SK-N-SH treated with all-trans-retinoic acid at 6 μM for 48 hours (cell line): ENCODE measurements at regions not wholly inside any gene's neighbourhood (a gene's known extent, or its start where the extent isn't known, plus 50 kb on each side); places are given as distances from the start of the nearest gene placed in this dataset.
"Not testable (repeated sequence)": the region's sequence is repeated elsewhere in the genome, so short reads cannot be mapped to it uniquely, and the experiment has no call there.

Source experiments
- TCF4 ChIP-seq: fragments of 250-450 bp; sonication (Bioruptor Pico); IDR thresholded peaks from 2 replicates; pipeline ENCODE4 v1.8.0; 2021; ENCODE audit warnings: mild to moderate bottlenecking, moderate library complexity, borderline replicate concordance
- TF ChIP-seq, protein P1 (sequence below): fragments of 250-450 bp; sonication (Bioruptor Pico); IDR thresholded peaks from 2 replicates; pipeline ENCODE4 v1.8.0; 2020; ENCODE audit warnings: mild to moderate bottlenecking, moderate library complexity, borderline replicate concordance

DNA sequence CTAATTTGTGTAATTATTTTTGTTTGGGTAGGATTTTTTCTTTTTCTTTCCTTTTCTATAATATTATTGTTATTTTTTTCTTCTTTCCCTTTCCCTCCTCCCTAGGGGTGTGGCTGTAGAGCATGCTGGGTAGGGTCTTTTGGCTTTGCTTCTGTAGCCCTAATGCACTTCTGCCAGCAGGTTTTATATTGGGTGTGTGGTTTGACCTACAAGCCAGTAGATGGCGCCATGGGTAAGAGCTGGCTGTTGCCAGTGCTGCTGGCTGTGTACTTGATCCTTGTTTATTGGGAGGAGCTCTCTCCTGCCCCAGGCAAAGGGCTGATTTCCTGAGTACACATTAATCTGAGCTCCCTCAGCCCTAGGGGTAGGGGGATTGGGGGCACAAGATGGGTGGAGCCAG lies 67.7 kb upstream of the PARP4 start:
- TF ChIP-seq, protein P1, sequence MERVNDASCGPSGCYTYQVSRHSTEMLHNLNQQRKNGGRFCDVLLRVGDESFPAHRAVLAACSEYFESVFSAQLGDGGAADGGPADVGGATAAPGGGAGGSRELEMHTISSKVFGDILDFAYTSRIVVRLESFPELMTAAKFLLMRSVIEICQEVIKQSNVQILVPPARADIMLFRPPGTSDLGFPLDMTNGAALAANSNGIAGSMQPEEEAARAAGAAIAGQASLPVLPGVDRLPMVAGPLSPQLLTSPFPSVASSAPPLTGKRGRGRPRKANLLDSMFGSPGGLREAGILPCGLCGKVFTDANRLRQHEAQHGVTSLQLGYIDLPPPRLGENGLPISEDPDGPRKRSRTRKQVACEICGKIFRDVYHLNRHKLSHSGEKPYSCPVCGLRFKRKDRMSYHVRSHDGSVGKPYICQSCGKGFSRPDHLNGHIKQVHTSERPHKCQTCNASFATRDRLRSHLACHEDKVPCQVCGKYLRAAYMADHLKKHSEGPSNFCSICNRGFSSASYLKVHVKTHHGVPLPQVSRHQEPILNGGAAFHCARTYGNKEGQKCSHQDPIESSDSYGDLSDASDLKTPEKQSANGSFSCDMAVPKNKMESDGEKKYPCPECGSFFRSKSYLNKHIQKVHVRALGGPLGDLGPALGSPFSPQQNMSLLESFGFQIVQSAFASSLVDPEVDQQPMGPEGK, result not testable (repeated sequence)
- TF ChIP-seq TCF4, result not testable (repeated sequence)
